ENCODE measurements at regions not wholly inside any gene's neighbourhood (a gene's known extent, or its start where the extent isn't known, plus 50 kb on each side); places are given as distances from the start of the nearest gene placed in this dataset.

- no peak for TF ChIP-seq CTCF (conservative IDR thresholded peaks at IDR 0.05)
These were observed 342.4 kb downstream of the TNS1 start for GRCh38 chr2:217660423-217660822.

GRCh38 chr2:217658806-217659205 lies 344.0 kb downstream of the TNS1 start:
- no peak overlapping the region for H3K27ac ChIP-seq
- no peak for TF ChIP-seq CTCF (conservative IDR thresholded peaks at IDR 0.05)

More at GRCh38 chr2:217660423-217660822, 342.4 kb downstream of the TNS1 start:
- H3K27ac ChIP-seq: no peak overlapping the region

- TF ChIP-seq CTCF (conservative IDR thresholded peaks at IDR 0.05): no peak
- H3K27ac ChIP-seq: no peak overlapping the region
These were observed 345.5 kb downstream of the TNS1 start for GRCh38 chr2:217657252-217657651.

GRCh38 chr2:217656316-217656715 lies 346.5 kb downstream of the TNS1 start:
- TF ChIP-seq CTCF (conservative IDR thresholded peaks at IDR 0.05): no peak
- no peak overlapping the region for H3K27ac ChIP-seq

GRCh38 chr2:217655651-217656050 lies 347.1 kb downstream of the TNS1 start:
- no peak overlapping the region for H3K27ac ChIP-seq
- TF ChIP-seq CTCF (conservative IDR thresholded peaks at IDR 0.05): no peak

- TF ChIP-seq CTCF (conservative IDR thresholded peaks at IDR 0.05): no peak
- no peak overlapping the region for H3K27ac ChIP-seq
These were observed 348.6 kb downstream of the TNS1 start for GRCh38 chr2:217654168-217654567.

GRCh38 chr2:217652761-217653639 lies 349.8 kb downstream of the TNS1 start:
- TF ChIP-seq CTCF (conservative IDR thresholded peaks at IDR 0.05): no peak
- no peak overlapping the region for H3K27ac ChIP-seq
